ENCODE measurements at regions not wholly inside any gene's neighbourhood (a gene's known extent, or its start where the extent isn't known, plus 50 kb on each side); places are given as distances from the start of the nearest gene placed in this dataset.

GRCh38 chr13:99695857-99696256, 194.6 kb downstream of the TM9SF2 start:
- no peak overlapping the region for H3K4me3 ChIP-seq (ENCODE audit: low read depth, low read length)
- no peak for DNase-seq (ENCODE audit: low read depth)
- TF ChIP-seq POLR2A (IDR thresholded peaks at IDR 0.05; ENCODE audit: extremely low read depth, insufficient read length) (no peak), MYC (IDR thresholded peaks at IDR 0.05; ENCODE audit: low read depth, low read length) (no peak), MAX (IDR thresholded peaks at IDR 0.05; ENCODE audit: low read depth, low read length) (no peak), CTCF (IDR thresholded peaks at IDR 0.05; ENCODE audit: low read depth, low read length) (no peak)

GRCh38 chr13:99693852-99694611, 192.8 kb downstream of the TM9SF2 start:
- H3K4me3 ChIP-seq (ENCODE audit: low read depth, low read length) = no peak overlapping the region
- no peak for DNase-seq (ENCODE audit: low read depth)
- TF ChIP-seq CTCF (IDR thresholded peaks at IDR 0.05; ENCODE audit: low read depth, low read length) (no peak), MAX (IDR thresholded peaks at IDR 0.05; ENCODE audit: low read depth, low read length) (no peak), POLR2A (IDR thresholded peaks at IDR 0.05; ENCODE audit: extremely low read depth, insufficient read length) (no peak), MYC (IDR thresholded peaks at IDR 0.05; ENCODE audit: low read depth, low read length) (no peak)

- DNase-seq (ENCODE audit: low read depth) = no peak
- no peak overlapping the region for H3K4me3 ChIP-seq (ENCODE audit: low read depth, low read length)
- TF ChIP-seq CTCF (IDR thresholded peaks at IDR 0.05; ENCODE audit: low read depth, low read length) (no peak), POLR2A (IDR thresholded peaks at IDR 0.05; ENCODE audit: extremely low read depth, insufficient read length) (no peak), MAX (IDR thresholded peaks at IDR 0.05; ENCODE audit: low read depth, low read length) (no peak), MYC (IDR thresholded peaks at IDR 0.05; ENCODE audit: low read depth, low read length) (no peak)
Observed at GRCh38 chr13:99693351-99693750, 192.1 kb downstream of the TM9SF2 start.

- TF ChIP-seq MAX (IDR thresholded peaks at IDR 0.05; ENCODE audit: low read depth, low read length) = no peak
- TF ChIP-seq POLR2A (IDR thresholded peaks at IDR 0.05; ENCODE audit: extremely low read depth, insufficient read length) = no peak
- TF ChIP-seq CTCF (IDR thresholded peaks at IDR 0.05; ENCODE audit: low read depth, low read length) = no peak
- TF ChIP-seq MYC (IDR thresholded peaks at IDR 0.05; ENCODE audit: low read depth, low read length) = no peak
- H3K4me3 ChIP-seq (ENCODE audit: low read depth, low read length) = no peak overlapping the region
- DNase-seq (ENCODE audit: low read depth) = no peak
Observed at GRCh38 chr13:99692854-99693253, 191.6 kb downstream of the TM9SF2 start.

- no peak for TF ChIP-seq POLR2A (IDR thresholded peaks at IDR 0.05; ENCODE audit: extremely low read depth, insufficient read length)
- no peak overlapping the region for H3K4me3 ChIP-seq (ENCODE audit: low read depth, low read length)
- no peak for DNase-seq (ENCODE audit: low read depth)
Observed at GRCh38 chr13:99691552-99691951, 190.3 kb downstream of the TM9SF2 start.

- no peak for DNase-seq (ENCODE audit: low read depth)
- TF ChIP-seq CTCF (IDR thresholded peaks at IDR 0.05; ENCODE audit: low read depth, low read length) (no peak), MAX (IDR thresholded peaks at IDR 0.05; ENCODE audit: low read depth, low read length) (no peak), POLR2A (IDR thresholded peaks at IDR 0.05; ENCODE audit: extremely low read depth, insufficient read length) (no peak), MYC (IDR thresholded peaks at IDR 0.05; ENCODE audit: low read depth, low read length) (no peak)
- no peak overlapping the region for H3K4me3 ChIP-seq (ENCODE audit: low read depth, low read length)
Observed at GRCh38 chr13:99690426-99691174, 189.3 kb downstream of the TM9SF2 start.
